CD4-positive, alpha-beta T cell treated with Interleukin-6 for 4 hours (primary cell): ENCODE measurements at regions not wholly inside any gene's neighbourhood (a gene's known extent, or its start where the extent isn't known, plus 50 kb on each side); places are given as distances from the start of the nearest gene placed in this dataset.
"Not testable (repeated sequence)": the region's sequence is repeated elsewhere in the genome, so short reads cannot be mapped to it uniquely, and the experiment has no call there.

Experiments used
- DNase-seq: peaks from one replicate; pipeline ENCODE4 v3.0.0-alpha.2; 2020; ENCODE audit warnings: mixed read lengths

DNA sequence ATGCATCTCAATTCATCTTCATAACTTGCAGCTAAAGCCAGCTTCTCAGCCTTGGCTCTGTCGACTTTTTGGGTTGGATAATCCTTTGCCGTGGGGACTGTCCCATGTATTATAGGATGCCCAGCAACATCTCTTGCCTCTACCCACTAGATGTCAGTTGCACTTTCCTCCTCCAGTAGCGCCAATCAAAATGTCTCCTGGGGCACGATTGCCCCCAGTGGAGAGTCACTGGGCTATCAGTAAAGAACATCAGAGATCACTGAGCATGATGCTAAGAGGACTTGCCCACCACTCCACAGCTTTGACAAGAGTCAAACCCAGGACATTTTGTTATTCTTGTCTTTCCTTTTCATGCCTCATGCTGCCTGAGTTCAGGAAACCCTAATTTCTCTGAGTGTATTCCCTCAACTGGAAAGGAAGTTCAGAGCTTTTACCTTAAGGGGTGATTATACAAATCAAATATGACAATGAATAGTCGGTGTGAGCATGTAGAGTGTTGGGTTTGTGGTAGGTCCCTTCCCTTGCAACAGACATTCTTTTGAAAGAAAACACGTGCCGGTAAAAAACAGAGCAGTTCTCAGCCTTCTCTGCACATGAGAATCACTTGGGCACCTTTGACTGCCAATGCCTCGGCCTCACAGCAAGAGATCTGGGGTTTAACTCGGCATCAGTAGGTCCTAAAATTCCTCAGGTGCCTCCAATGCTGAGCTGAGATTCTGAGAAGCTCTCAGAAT is 980.6 kb downstream of the VRK1 start:
- peak; percentile 46 for DNase-seq

DNA sequence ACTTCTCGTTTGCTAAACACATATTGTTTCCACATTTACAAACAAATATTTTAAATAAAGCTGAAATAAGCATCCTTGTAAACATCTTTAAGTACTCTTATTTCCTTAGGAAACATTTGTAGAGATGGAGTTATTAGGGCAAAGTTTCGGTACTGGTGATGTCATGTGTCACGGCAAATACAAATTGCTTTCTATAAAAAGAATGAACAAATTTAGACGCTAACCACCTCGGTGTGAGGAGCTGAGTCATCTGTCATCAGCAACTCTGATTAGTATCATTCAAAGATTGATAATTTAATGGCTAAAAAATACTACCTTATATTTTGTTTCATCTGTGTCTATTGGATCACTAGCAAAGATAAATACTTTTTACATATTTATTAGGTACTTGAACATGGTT is 982.0 kb downstream of the VRK1 start:
- no peak for DNase-seq

DNA sequence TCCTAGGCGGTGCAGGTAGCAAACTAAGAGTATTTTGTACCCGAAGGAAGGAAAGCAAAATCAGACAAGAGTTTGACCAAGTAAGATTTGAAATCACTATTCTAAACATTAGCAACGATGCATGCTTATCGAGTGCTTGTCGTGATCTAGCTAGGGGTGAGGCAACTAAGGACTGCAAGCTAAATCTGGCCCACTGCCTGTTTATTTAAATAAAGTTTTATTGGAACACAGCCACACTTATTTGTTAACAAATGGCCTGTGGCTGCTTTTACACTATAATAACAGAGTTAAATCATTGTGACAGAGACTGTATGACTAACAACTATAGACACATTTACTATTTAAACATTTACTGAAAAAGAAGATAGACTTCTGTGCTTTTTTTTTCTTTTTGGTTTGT is 983.6 kb downstream of the VRK1 start:
- DNase-seq = no peak

- no peak for DNase-seq
These were observed 984.8 kb downstream of the VRK1 start for GRCh38 chr14:97781961-97782360.

DNA sequence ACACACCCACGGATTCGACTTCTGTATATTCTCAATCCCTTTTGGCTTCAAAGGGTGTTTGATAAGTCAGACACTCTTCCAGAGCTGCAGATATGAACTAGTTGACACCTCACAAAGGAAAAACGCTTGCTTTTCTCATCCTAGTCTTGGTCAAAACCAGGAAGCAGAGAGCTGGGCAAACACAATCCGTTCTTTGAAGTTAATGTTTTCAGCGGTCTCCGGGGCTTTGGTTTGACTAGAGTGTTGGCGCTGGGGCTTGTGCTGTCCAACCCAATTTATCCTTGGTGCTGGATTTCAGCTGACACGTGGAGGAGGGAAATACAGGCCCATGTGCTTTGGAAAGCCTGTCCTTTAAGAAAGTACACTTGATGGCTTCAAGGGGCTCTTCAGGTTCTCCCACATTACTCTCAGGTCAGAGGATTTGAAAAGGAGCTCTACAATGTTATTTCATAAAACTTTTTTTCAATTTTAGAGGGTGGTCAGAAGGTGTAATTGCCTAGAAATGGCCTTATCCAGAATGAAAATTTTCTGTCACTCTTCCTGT is 985.8 kb downstream of the VRK1 start:
- no peak for DNase-seq

GRCh38 chr14:97785495-97785894 is 988.3 kb downstream of the VRK1 start:
- no peak for DNase-seq

DNA sequence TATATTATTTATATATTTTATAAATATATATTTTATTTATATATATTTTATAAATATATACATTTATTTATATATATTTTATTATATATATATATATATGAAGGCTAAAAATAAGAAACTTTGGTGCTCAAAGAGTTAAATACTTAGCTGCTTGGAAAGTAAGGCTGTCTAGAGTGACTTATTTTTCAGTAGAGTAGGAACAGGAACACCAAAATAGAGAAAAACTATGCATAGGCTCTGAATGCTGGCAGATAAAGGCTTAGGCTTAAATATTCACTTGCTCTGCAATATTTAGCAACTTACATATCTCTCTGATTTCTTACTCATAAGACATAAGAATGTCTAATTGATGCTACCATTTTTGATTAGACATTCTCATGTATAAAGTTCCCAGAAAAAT is 991.2 kb downstream of the VRK1 start:
- DNase-seq = no peak

DNA sequence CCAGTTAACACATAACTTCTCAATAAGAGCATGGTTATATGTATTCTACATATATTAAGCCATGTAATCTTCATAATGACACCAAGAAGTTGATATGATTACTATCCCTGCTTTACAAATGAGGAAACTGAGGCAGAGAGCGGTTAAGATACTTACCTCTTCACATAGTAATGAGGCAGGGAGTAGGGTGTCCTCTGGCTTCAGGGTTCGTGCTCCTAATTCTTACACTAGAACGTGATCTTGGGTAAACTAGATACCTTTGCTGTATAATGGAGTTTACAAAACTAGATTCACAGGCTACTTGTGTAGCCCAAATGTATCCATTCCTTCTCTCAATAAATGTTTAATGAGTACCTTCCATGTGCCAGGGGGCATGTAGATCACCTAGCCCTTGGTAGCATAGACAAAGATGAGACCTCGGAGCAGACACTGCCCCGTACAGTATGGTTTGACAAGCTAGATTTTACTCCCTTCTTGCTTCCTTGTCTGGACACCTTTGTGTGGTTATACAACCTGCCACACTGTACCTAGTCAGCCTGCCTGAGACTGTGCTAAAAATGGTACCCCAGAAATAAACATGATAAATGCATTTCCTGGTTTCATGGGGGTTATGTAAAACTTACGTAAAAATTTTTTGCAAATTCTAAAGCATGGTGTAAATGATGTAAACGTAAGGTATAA is 991.8 kb downstream of the VRK1 start:
- DNase-seq = no peak

DNA sequence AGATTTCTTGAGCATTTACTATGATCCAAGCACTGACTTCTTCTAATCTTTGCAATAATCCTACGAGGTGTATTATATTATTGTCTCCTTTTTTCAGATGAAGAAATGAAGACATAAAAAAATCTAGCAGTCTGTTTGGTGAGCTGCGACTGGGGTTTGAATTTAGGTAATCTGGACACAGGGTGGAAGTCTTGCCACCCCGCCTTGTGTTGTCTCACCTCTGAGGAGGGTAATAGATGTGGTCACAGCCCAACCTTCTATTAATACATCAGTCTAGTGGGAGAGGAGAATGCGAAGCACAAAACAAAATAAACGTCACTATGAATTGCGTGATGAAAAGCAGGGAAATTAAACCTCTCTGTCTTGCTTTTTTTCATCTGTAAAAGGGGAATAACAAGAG is 993.9 kb downstream of the VRK1 start:
- DNase-seq = no peak

DNA sequence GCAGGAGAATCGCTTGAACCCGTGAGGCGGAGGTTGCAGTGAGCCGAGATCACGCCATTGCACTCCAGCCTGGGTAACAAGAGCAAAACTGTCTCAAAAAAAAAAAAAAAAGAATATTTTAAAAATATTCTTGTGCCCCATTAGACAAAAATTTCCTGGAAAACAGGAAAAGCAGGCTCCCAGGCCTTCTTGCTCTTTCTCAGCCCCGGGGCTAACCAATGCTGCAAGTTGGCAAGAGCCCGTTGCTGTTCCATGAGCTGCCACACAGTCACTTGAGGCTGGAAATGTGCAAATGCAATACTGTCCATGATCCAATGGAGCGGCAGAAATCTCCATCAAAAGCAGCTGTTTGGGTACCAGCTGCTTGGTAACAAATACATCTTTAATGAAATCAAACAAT is 994.7 kb downstream of the VRK1 start:
- no peak for DNase-seq

- peak; percentile 9 for DNase-seq
These were observed 999.3 kb downstream of the VRK1 start for GRCh38 chr14:97796511-97796910.

- peak; percentile 20 for DNase-seq
These were observed 1001.0 kb downstream of the VRK1 start for GRCh38 chr14:97798176-97798575.

DNA sequence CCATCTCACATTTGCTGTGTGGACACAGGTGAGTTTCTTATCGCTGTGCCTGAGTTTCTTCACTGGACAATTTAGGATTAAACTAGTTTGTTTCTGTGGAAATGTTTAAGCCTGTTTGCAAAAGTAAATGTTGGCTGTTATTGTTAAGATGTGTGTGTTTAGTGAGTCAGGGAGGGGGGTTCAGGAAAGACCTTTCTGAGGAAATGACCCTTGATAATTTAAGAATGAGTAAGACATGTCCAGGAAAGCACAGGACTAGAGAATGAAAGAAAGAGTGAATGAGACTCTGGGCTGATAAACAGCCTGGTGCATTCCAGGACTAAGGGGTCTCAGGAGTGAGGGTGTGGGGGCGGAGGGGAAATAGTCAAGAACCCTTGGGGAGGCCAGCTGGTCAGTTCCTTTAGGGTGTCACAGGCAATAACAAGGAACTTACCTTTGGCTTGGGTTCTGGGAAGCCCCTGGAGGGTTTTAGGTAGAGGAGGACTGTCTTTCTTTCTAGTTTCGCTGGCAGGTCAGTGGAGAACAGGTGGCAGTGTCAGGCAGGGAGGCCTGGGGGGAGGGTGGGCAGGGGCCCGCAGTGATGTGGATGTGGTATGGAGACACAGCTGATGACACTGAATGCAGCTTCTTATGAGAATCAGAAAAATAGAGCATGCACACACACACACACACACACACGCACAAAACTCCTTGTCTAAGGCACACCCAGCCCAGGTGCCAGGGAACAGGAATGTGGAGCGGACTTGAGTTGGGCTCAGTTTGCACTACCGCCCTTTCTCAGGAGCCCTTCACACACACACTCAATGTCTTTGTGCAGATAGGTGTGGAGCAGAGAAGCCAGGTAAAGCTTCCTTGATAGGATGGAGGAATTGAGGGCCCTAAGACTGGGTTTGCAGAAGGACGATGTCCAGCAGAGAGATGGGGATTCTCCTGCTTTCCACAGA is 1005.5 kb downstream of the VRK1 start:
- no peak for DNase-seq

DNA sequence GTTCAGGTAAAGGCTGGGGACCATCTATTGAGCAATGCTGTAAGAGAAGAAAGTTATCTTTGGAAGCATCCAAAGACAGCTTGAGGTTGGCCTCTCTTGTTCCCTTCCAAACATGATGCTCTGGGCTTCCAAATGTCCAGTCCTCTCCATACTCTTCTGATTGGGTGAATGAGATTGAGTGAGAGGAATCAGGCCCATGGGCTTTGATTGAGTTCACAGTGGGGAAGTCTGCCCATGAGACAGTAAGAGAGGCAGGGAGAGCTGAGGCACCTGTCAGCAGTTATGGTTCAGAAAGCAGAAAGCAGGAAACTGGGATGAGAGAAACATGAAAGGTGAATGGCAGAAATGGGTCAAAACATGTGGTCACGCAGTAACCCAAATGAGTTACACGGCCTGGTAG is 1006.9 kb downstream of the VRK1 start:
- no peak for DNase-seq

DNA sequence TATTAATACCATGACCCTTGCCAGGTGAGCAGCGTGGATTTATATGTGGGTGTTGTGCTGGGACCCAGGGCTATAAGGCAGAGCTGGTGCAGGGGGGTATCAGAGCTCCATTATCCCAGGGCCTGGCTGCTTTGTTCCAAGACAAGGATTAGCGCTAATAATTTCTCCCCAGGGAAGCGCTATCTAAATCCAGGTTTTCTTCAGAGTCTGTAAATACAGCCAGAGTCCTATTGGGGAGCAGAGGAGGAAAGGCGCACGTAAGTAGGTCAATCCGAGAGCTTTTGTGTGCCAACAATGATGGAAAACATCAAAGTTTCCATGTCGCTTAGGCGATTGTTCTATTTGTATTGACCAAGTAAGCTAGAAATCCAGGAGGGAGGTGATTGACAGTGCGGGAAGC is 1009.7 kb downstream of the VRK1 start:
- DNase-seq = no peak

DNA sequence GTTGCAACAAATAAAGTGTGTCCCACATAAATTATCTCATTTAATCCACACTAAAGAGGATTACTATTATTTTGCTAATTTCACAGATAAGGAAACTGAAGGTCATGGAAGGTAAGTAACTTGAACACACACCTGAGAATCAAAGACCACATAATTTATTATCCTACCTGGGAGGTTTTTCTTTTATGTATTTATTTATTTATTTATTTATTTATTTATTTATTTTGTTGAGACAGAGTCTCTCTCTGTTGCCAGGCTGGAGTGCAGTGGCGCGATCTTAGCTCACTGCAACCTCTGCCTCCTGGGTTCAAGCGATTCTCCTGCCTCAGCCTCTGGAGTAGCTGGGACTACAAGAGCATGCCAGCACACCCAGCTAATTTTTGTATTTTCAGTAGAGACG is 1011.4 kb downstream of the VRK1 start:
- not testable (repeated sequence) for DNase-seq

- no peak for DNase-seq
These were observed 1016.4 kb downstream of the VRK1 start for GRCh38 chr14:97813556-97813955.

- DNase-seq = no peak
These were observed 1023.6 kb downstream of the VRK1 start for GRCh38 chr14:97820781-97821180.

DNA sequence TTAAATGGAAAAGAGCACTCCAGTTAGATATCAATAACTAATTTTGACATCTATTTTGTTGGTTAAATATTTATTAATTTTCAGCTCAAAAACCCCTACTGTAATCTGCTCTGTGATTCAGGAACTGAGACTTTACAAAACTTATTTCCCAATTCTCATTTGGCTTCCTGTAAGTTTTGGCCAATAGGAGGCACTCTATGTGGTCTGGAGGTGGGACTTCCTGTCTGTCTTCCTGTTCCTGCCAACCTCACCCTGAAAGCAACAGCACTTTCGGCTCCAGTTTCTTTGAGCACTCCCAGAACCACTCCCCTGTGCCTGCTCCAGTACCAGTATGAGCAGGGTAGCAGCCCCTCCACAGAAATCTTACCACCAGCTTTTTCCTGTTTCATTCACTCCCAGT is 1027.0 kb downstream of the VRK1 start:
- DNase-seq = no peak

DNA sequence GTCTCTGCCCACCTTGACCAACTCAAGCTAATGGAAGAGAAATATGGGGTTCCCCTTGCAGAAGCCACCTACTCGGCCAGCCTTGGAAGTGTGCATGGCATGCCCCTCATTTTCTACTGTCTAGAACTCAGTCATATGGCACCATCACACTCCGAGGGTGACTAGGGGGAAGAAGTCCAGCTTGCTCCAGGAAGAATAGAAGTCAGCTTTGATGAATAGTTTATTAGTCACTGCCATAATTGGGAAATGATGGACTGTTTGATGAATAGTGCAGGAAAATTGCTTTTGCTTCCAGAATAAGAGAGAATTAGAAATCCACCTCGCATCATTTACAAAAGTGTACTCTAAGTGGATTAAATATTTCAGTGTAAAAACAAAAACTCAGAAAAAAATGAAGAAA is 1030.6 kb downstream of the VRK1 start:
- no peak for DNase-seq

DNA sequence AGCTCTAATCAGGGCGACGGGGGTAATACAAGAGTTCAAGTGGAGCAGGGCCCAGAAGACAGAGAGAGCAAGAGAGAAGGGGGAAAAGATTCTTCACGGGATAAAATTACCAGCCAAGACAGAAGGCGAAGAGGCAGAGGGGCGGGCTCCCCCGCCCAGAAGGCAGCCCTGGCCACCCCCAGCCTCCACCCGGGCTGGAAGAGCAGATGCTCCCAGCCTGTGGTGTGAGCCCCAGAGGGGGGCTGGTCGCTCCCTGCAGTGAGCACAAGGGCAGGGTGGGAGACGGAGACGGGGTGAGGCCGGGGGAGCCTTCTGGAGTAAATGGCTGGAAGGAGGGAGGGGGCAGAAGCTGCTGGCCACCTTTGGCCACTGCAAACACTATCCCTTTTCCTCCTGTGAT is 1035.6 kb downstream of the VRK1 start:
- no peak for DNase-seq

GRCh38 chr14:97838986-97839385 is 1041.8 kb downstream of the VRK1 start:
- no peak for DNase-seq

DNA sequence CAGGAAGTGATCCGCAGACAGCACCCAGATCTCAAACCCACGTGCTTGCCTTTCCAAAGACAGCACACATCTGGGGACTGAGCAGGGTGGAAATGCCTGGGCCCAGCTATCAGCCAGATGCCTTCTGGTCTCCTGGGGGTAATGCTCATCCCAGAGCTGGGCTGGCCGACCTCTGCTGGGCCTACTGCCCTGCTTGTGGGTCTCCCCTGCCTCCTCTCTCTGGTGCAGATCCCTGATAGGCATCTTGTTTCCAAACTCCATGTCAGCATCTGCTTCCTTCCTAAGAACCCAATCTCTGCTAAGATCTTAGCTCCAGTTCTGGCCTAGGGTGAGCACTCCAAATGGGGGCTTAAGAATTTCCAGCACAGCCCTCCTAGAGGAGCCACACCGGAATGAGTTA is 1043.0 kb downstream of the VRK1 start:
- no peak for DNase-seq
